ENCODE measurements at regions not wholly inside any gene's neighbourhood (a gene's known extent, or its start where the extent isn't known, plus 50 kb on each side); places are given as distances from the start of the nearest gene placed in this dataset.
"Not testable (repeated sequence)": the region's sequence is repeated elsewhere in the genome, so short reads cannot be mapped to it uniquely, and the experiment has no call there.

GRCh38 chr6:118717106-118717505 is 65.7 kb upstream of the CEP85L start:
- no peak overlapping the region for H3K4me3 Mint-ChIP-seq
- H3K27ac Mint-ChIP-seq: peak overlapping the region in 1 of 10 donors; percentile 97
- no peaks in the 10 kb centered on the region for H3K9me3 Mint-ChIP-seq
- peaks cover 31 to 68% (median 61%) of the 10 kb centered on the region in 4 donors for H3K4me1 Mint-ChIP-seq
- H3K36me3 Mint-ChIP-seq: no peaks in the 10 kb centered on the region
- POLR2A ChIA-PET: interaction anchor here (6.2 kb wide), 1 partner anchor 6 kb away, joined by 107 read pairs; no protein-coding TSS in a partner anchor
- H3K27me3 Mint-ChIP-seq: no peaks in the 10 kb centered on the region
- no peak for DNase-seq
- no peak for ATAC-seq

DNA sequence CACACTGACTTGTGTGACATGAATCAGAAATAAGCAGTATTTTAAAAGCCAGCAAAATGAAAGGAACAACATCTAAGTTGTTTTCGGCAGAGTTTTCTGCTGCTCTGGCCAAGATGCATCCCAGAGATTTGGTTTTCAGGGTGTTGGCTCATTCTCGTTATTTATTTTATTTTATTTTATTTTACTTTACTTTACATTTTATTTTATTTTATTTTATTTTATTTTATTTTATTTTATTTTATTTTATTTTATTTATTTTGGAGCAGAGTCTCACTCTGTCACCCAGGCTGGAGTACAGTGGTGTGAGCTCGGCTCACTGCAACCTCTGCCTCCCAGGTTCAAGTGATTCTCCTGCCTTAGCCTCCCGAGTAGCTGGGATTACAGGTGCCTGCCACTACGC is 64.5 kb upstream of the CEP85L start:
- DNase-seq, H3K4me3 Mint-ChIP-seq, H3K27me3 Mint-ChIP-seq, H3K36me3 Mint-ChIP-seq, ATAC-seq, H3K9me3 Mint-ChIP-seq, POLR2A ChIA-PET: not testable (repeated sequence)
- peak overlapping the region in 3 of 10 donors; percentile 7 to 39 (median 20) for H3K27ac Mint-ChIP-seq
- H3K4me1 Mint-ChIP-seq: peaks cover 33 to 68% (median 60%) of the 10 kb centered on the region in 4 donors

DNA sequence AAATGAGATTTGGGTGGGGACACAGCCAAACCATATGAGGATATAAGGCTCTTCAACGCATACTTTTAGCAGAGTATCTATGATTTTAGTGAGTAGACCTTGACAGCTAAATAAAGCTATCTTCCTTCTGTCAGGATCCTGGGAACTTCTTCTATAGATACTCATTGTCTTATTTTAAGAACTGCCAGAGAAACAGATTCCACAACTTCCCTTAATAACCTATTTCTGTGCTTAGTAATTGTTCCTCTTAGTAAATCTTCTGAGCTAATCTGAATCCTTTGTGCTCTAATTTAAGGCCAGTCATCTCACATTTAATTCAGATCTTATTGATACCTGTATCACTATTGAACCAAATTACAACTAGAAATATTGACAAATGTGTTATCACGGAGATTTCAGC is 64.0 kb upstream of the CEP85L start:
- POLR2A ChIA-PET: no interaction called here
- Mint-ChIP-seq H3K27me3 (no peaks in the 10 kb centered on the region), H3K4me1 (peaks cover 32 to 68% (median 60%) of the 10 kb centered on the region in 4 donors), H3K36me3 (no peaks in the 10 kb centered on the region), H3K9me3 (no peaks in the 10 kb centered on the region), H3K4me3 (no peak overlapping the region), H3K27ac (peak overlapping the region in 5 of 10 donors; percentile 7 to 57 (median 27))
- ATAC-seq (no peak), DNase-seq (no peak)

- peaks cover 32 to 68% (median 60%) of the 10 kb centered on the region in 4 donors for H3K4me1 Mint-ChIP-seq
- H3K4me3 Mint-ChIP-seq: no peak overlapping the region
- no peak for ATAC-seq
- POLR2A ChIA-PET: no interaction called here
- no peak for DNase-seq
- H3K27me3 Mint-ChIP-seq: no peaks in the 10 kb centered on the region
- H3K27ac Mint-ChIP-seq: peak overlapping the region in 2 of 10 donors; percentile 12 to 75
- H3K9me3 Mint-ChIP-seq: no peaks in the 10 kb centered on the region
- H3K36me3 Mint-ChIP-seq: no peaks in the 10 kb centered on the region
These were observed 63.4 kb upstream of the CEP85L start for GRCh38 chr6:118714756-118715155.

DNA sequence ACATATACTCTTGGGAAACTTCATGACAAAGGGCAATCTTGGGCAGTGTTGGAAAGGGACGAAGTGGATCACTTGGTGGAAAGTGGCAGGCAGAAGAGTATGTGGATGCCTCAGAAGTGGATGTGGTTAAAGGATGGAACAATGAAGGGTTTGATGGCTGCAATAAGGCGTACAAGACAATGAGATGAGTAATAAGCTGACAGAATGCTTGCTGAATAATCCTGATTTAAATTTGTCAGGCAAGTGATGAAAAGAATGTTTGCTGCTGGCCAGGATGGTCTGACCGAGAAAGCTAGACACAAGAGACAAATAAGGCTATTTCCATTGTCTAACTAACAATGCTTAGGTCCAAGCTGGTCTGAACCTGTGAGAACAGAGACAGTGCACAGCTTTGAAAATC is 61.6 kb upstream of the CEP85L start:
- Mint-ChIP-seq H3K4me1 (peaks cover 25 to 63% (median 45%) of the 10 kb centered on the region in 4 donors), H3K27me3 (no peaks in the 10 kb centered on the region)

DNA sequence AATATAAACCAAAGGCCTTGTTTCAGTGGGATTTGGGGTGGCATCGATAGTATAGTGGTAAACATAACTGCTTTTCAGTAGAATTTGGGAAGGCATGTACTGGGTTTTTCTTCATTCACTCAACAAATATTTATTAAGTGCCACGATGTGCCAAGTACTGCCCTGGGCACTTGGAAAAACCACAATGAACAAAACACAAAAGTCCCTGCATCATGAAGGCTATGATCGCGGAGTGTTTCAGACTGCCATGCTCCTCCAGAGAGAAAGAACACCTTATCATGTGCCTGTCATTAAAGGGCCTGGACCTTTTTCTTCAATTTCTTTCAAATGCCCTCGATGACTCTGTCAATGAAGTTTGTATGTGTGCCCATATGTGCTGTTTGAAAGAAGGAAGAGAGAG is 59.2 kb upstream of the CEP85L start:
- Mint-ChIP-seq H3K4me3 (peak overlapping the region in 9 of 10 donors; percentile 41 to 99 (median 98)), H3K9me3 (no peaks in the 10 kb centered on the region), H3K36me3 (peaks cover 0 to 12% (median 0%) of the 10 kb centered on the region in 3 donors), H3K4me1 (peaks cover 36 to 79% (median 64%) of the 10 kb centered on the region in 4 donors), H3K27me3 (no peaks in the 10 kb centered on the region), H3K27ac (peak overlapping the region; percentile 93 to 100 (median 98))
- DNase-seq (no peak), ATAC-seq (no peak)
- POLR2A ChIA-PET: interaction anchor here (1.0 to 6.2 kb wide), 14 partner anchors 9 to 183 kb away, joined by 3 to 107 read pairs (median 13); partner anchors contain the start of genes ASF1A and CEP85L

More for the DNA sequence above, 61.6 kb upstream of the CEP85L start:
- peaks cover 0 to 1% (median 0%) of the 10 kb centered on the region in 3 donors for H3K36me3 Mint-ChIP-seq
- H3K9me3 Mint-ChIP-seq: no peaks in the 10 kb centered on the region
- POLR2A ChIA-PET: interaction anchor here (0.7 to 6.2 kb wide), 4 partner anchors 7 to 181 kb away, joined by 3 to 107 read pairs (median 10); partner anchors contain the start of gene ASF1A
- H3K27ac Mint-ChIP-seq: peak overlapping the region in 7 of 10 donors; percentile 3 to 57 (median 34)
- DNase-seq (no peak), ATAC-seq (no peak)
- H3K4me3 Mint-ChIP-seq: peak overlapping the region in 7 of 10 donors; percentile 0 to 99 (median 43)

GRCh38 chr6:118709859-118710350 is 58.5 kb upstream of the CEP85L start:
- DNase-seq: peak in 9 of 10 donors; percentile 35 to 89 (median 66)
- Mint-ChIP-seq H3K4me3 (peak overlapping the region; percentile 95 to 99 (median 98)), H3K9me3 (no peaks in the 10 kb centered on the region), H3K4me1 (peaks cover 39 to 83% (median 66%) of the 10 kb centered on the region in 4 donors), H3K27me3 (no peaks in the 10 kb centered on the region), H3K27ac (peak overlapping the region; percentile 93 to 100 (median 98)), H3K36me3 (peaks cover 0 to 15% (median 0%) of the 10 kb centered on the region in 3 donors)
- POLR2A ChIA-PET: interaction anchor here (0.5 to 6.2 kb wide), 35 partner anchors 10 to 1226 kb away, joined by 3 to 107 read pairs (median 7); partner anchors contain the start of genes ASF1A and CEP85L
- ATAC-seq: peak; percentile 88 to 93

GRCh38 chr6:118708744-118709143 is 57.4 kb upstream of the CEP85L start:
- POLR2A ChIA-PET: interaction anchor here (0.6 to 6.2 kb wide), 33 partner anchors 8 to 188 kb away, joined by 3 to 107 read pairs (median 7); partner anchors contain the start of genes ASF1A and CEP85L
- H3K27ac Mint-ChIP-seq: peak overlapping the region; percentile 93 to 100 (median 98)
- peaks cover 0 to 19% (median 0%) of the 10 kb centered on the region in 3 donors for H3K36me3 Mint-ChIP-seq
- no peak for DNase-seq
- H3K27me3 Mint-ChIP-seq: no peaks in the 10 kb centered on the region
- H3K4me1 Mint-ChIP-seq: peaks cover 44 to 93% (median 76%) of the 10 kb centered on the region in 4 donors
- H3K9me3 Mint-ChIP-seq: no peaks in the 10 kb centered on the region
- peak overlapping the region; percentile 95 to 99 (median 98) for H3K4me3 Mint-ChIP-seq
- ATAC-seq: no peak

GRCh38 chr6:118708055-118708454 is 56.7 kb upstream of the CEP85L start:
- peaks cover 0 to 21% (median 0%) of the 10 kb centered on the region in 3 donors for H3K36me3 Mint-ChIP-seq
- peak overlapping the region; percentile 93 to 100 (median 98) for H3K27ac Mint-ChIP-seq
- POLR2A ChIA-PET: interaction anchor here (0.6 to 6.2 kb wide), 12 partner anchors 9 to 185 kb away, joined by 3 to 107 read pairs (median 10); partner anchors contain the start of genes ASF1A and CEP85L
- H3K9me3 Mint-ChIP-seq: no peaks in the 10 kb centered on the region
- peak overlapping the region; percentile 95 to 99 (median 98) for H3K4me3 Mint-ChIP-seq
- no peak for ATAC-seq
- no peaks in the 10 kb centered on the region for H3K27me3 Mint-ChIP-seq
- DNase-seq: no peak
- peaks cover 41 to 92% (median 75%) of the 10 kb centered on the region in 4 donors for H3K4me1 Mint-ChIP-seq

DNA sequence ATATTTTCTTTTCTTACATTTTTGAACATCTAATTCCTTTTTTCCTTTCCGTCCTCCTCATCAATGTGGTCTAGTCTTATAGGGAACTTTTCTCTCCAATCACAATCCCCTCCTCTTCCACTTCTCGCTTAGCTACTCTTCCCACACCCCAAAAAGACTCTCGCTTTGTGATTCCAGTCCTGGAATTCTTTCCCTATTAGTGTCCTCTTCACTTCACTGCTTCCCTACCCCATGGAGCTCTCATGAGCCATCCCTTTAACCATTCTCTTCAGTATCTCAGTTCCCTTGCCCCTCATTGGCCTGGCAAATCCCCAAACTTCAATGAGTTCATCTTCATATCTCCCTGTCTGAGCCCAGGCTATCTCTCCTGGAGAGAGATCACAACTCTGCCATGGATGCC is 55.3 kb upstream of the CEP85L start:
- H3K4me1 Mint-ChIP-seq: peaks cover 34 to 89% (median 77%) of the 10 kb centered on the region in 4 donors
- H3K27ac Mint-ChIP-seq: peak overlapping the region; percentile 93 to 99 (median 96)
- peak overlapping the region; percentile 75 to 99 (median 98) for H3K4me3 Mint-ChIP-seq
- peaks cover 0 to 34% (median 4%) of the 10 kb centered on the region in 3 donors for H3K36me3 Mint-ChIP-seq
- H3K27me3 Mint-ChIP-seq: no peaks in the 10 kb centered on the region
- POLR2A ChIA-PET: interaction anchor here (0.7 to 2.0 kb wide), 8 partner anchors 16 to 141 kb away, joined by 3 to 7 read pairs (median 4); partner anchors contain the start of gene CEP85L
- ATAC-seq (no peak), DNase-seq (no peak)
- no peaks in the 10 kb centered on the region for H3K9me3 Mint-ChIP-seq

DNA sequence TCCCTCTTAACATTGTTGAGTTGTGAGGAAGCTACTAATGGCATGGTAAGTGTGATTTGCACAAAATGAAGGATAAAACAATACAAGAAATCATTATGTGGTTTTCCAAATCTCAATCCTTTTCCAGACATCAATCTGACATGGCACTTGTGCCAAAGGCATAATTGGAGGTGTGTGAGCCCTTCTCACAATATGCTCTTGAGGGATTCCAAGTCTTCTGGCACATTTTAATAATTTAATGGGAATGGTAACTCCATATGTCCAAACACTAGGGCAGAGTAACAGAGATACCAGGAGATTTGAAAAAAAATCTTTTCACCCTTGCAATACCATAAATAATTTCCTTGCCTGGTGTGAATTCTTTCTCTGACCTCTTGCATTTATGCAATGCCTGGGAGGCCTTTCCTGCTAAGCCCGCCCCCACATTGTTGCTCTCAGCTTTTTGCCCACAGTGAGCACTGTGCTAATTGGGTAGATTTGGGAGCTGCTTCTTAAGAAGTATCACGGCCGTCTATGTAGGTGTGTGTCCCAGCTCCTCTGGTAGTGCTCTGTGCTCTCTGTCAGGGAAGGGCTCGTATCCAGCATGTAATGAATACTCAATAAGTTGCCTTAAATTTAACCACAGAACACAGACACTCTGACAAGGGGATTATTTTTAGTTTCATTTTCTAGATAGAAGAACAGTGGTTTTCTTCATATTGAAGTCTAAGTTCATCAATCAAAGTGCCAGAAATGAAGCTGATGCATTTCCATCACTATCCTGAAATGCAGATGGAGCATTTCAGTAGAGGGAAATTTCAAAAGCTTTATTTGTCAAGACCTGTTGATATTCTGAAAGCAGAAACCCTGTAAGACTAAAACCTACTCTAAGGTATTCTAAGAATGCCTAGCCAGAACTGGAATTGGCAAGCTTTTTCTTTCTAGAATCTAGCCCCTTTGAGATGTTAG is 54.4 kb upstream of the CEP85L start:
- Mint-ChIP-seq H3K4me3 (peak overlapping the region; percentile 75 to 99 (median 98)), H3K27me3 (no peaks in the 10 kb centered on the region), H3K4me1 (peaks cover 37 to 88% (median 76%) of the 10 kb centered on the region in 4 donors), H3K9me3 (no peaks in the 10 kb centered on the region), H3K27ac (peak overlapping the region; percentile 93 to 99 (median 96)), H3K36me3 (peaks cover 5 to 43% (median 12%) of the 10 kb centered on the region in 3 donors)
- POLR2A ChIA-PET: interaction anchor here (0.5 to 2.2 kb wide), 10 partner anchors 12 to 140 kb away, joined by 3 to 9 read pairs (median 4); partner anchors contain the start of gene CEP85L
- DNase-seq: peak in 3 of 10 donors; percentile 35 to 41 (median 38)
- ATAC-seq: peak; percentile 9 to 20

- no peak for DNase-seq
- H3K27me3 Mint-ChIP-seq: no peaks in the 10 kb centered on the region
- H3K27ac Mint-ChIP-seq: peak overlapping the region; percentile 88 to 99 (median 95)
- no peak for ATAC-seq
- H3K4me3 Mint-ChIP-seq: peak overlapping the region; percentile 64 to 99 (median 98)
- H3K4me1 Mint-ChIP-seq: peaks cover 39 to 88% (median 76%) of the 10 kb centered on the region in 4 donors
- no peaks in the 10 kb centered on the region for H3K9me3 Mint-ChIP-seq
- POLR2A ChIA-PET: interaction anchor here (0.5 to 2.2 kb wide), 4 partner anchors 13 to 49 kb away, joined by 3 to 9 read pairs (median 4); no protein-coding TSS in a partner anchor
- peaks cover 11 to 52% (median 12%) of the 10 kb centered on the region in 3 donors for H3K36me3 Mint-ChIP-seq
These were observed 53.5 kb upstream of the CEP85L start for GRCh38 chr6:118704915-118705314.

Data from naive thymus-derived CD8-positive, alpha-beta T cell (primary cell).